ENCODE measurements at regions not wholly inside any gene's neighbourhood (a gene's known extent, or its start where the extent isn't known, plus 50 kb on each side); places are given as distances from the start of the nearest gene placed in this dataset.

DNA sequence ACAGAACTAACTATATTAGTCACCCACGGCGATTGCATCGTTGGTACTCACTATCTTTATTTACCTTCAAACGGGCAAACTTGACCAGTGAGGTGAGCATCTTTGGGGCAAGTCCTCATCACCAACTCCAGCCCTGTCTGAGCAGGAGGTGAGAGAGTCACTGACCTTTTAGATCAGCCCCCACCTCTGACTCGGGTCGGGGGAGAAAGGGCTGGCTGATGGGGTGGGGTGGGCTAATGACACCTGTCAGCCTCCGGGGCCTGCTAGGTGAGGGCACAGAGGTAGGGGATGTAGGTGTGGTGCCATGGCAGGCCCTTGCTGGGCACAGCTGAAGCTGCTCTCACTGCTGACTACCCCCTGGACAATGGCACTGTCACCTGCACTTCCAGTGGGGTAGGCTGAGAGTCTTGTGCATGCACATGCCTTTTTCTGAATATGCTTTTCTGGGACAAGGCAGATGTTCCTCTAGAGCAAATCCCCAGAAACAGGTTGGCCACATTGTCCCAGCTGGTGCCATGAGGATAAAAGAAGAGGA, 359.5 kb upstream of the MKI67 start:
- no peak for DNase-seq (ENCODE audit: extremely low read depth in 1 of 2, low read depth in 1 of 2)

DNA sequence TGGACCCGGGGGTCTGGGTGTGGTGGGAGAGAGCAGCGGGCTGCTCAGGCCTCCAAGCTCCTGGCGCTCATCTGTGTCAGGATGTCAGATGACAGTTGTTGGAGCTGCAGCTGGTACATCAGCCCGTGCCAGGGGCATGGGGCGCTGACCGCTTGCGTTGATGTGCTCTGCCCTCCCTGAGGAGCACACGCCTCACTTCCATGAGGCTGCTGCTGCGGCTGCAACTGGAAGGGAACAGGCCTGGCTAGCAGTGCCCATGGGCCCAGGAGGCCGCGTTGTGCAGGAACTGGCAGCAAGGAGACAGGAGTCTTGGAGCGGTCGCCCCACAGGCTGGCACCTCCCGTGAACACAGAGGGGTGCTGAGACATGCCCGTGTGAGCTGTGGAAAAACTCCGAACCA, 361.3 kb upstream of the MKI67 start:
- DNase-seq (ENCODE audit: extremely low read depth in 1 of 2, low read depth in 1 of 2): no peak

DNA sequence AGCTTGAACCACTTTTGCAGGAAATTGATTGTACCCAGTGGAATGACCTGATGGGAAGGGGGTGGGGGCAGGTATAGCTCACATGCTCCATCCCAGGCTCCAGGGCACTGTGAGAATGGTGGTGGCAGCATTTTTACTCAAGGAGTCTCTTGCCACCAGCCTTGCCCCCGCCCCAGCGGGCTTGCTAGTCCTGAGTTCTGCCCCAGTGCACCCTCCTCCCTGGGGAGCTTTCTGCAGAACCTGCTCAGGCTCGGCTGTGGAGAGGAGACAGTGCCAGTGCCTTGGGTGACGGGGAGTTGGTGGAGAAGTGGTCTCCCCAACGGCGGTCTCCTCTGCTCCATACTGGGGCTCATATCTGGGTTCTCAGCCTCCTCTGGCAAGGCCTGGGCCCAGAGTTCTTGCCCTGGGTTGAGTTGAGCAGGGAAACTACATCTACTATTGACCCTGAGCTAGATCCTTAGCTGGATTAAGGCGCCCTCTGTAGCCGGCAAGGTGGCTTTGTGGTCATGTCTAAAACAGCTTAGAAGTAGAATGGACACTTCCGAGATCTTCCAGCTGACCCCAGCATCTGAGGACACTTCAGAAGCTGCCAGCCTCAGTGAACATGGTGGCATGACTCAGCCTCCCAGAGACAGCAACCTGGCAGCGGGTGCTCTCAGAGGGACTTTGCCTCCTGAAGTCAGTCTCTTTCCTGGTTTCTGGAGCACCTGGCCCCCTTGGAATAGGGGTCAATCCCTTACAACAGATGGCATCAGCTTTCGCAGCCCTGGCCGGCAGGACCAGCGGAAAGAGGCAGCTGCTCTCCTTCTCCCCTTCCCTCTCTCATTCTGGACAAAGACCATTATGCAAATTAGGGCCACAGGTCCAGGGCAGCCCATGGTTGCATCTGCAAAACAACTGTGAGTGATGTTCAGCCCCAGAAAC, 363.4 kb upstream of the MKI67 start:
- DNase-seq (ENCODE audit: extremely low read depth in 1 of 2, low read depth in 1 of 2): no peak

DNA sequence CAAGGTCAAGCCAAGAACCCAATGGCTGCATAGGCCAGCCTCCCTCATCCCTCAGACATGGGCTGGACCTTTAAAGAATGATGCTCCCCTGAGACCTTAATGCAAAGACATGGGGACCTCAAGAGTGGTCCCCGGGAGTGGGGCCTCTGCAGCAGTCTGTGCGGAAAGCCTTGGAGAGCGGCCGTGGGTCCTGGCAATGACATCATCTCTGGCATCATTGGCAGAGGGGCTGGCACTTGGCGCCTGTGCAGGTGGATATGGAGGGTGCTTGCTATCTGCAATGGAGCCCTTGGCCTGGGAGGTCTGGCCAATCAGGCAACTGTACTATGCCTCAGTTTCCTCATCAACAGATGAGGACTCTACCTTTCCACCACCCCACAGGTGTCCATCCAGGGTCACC, 365.5 kb upstream of the MKI67 start:
- no peak for DNase-seq (ENCODE audit: extremely low read depth in 1 of 2, low read depth in 1 of 2)

DNA sequence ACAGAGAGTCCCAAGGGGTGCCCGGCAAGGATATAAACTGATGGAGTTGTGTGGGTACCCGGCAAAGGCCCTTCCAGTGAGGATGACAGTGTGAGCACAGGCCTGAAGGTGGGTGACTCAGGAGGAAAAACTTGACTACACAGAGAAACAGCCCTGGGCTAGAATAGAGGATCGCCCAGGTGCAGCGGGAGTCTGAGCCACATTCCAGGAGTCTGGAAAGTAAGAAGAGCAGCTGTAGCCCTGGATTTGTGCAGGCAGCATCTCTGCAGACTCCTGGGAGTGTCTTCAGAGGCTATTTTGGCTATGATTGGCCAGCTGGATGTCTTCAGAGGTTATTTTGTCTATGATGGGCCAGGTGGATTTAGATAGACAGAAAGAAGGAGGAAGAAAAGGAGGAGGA, 367.6 kb upstream of the MKI67 start:
- no peak for DNase-seq (ENCODE audit: extremely low read depth in 1 of 2, low read depth in 1 of 2)

DNA sequence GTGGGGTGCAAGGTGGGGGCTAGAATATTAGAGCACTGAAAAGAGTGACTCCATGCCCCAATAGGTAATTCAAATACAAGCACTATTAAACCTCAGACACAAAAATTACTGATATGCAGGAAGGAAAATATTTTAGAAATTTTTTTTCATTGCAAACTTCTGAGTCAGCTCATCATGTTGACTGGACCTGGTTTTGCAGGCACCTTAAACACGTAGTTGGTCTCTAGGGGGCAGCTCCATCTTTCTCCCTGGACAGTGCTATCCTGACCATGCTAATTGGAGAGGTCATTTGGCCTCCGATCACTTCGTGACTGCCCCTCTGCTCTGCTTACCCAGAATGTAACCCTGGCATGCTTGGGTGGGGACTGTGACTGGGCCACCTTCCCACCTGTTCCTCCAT, 368.4 kb upstream of the MKI67 start:
- no peak for DNase-seq (ENCODE audit: extremely low read depth in 1 of 2, low read depth in 1 of 2)

DNA sequence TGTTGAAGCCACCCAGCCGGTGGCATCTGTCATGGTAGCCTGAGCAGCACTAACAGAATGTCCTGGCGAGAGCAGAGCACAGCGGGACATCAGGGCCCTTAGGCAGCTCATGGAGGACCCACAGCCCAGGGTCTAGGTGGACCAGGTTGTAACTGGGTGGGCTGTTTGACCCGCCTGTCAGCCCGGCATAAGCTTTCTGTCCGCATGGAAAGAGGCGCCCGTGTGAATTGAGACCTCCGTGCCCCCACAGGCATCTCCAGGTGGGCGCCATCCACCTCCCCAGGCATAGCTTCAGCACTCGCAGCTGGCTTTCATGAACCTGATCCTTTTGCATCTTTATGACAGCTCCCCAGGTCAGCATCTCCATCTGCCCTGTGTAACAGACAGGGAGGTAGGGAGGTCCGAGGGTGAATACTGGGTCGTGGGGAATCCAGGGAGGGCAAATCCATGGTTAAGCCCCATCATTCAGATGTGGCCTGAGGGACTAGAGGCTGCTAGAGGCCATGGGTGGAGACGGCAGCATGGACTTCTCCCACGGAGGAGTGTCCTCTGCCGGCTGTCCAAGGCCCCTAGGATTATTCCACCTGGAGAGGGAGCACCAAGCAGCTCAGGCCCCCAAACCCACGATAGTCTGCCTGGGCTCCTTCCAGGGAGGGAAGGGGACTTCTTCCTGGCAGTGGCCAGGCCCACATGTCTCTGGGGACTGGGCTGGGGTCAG, 371.6 kb upstream of the MKI67 start:
- DNase-seq (ENCODE audit: extremely low read depth in 1 of 2, low read depth in 1 of 2): no peak

DNA sequence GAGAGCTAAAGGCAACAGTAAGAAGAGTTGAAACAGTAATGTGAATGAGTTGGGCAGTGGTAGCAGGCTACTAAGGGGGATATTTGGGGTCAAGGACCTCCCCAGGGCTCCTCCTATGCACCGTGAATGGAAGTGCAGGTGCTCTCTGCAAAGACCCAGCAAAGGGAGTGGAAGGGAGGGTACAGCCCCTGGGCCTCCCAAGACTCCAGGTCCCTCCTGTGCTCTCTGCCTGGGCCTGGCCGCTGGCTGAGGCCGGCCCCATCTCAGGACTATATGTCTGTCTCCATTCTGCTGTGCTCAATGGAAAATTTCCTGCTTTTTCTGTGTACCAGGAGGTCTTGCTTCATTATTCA, 372.1 kb upstream of the MKI67 start:
- no peak for DNase-seq (ENCODE audit: extremely low read depth in 1 of 2, low read depth in 1 of 2)

DNA sequence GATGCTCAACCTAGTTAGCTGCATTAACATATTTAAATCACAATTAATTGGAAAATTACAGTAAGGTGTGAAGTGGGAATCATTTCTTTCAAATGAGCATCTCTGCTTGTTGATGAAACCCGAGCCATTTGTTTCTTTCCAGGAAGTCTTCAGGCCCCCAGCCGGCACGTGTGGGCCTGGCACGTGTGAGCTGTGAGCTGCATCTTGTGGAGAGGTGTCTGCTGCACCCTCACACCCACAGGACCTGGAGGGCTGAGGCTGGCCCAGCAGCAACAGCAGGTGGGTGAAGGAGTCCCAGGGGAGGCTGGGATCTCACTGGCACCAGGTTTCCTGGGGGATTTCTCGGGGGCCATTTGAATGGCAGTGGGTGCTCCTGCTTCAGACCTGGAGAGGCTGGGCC, 372.5 kb upstream of the MKI67 start:
- no peak for DNase-seq (ENCODE audit: extremely low read depth in 1 of 2, low read depth in 1 of 2)

DNA sequence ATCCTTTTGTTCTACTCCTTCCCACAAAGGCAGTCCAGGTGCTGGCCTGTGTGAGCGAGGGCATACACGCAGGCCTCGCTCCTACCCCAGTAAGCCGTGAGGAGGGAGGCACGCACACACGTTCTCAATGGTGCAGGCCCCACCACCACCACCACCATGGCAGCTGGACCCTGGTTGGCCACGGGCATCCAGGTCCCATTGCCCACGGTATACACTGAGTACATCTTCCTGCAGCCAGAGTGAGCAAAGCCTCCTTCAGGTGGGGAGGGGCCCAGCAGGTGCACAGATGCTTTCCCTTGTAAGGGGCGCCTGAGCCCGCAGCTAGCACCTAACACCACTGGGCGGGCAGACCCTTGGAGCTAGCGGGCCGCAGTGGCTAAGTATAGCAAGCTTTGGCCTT, 373.3 kb upstream of the MKI67 start:
- no peak for DNase-seq (ENCODE audit: extremely low read depth in 1 of 2, low read depth in 1 of 2)

DNA sequence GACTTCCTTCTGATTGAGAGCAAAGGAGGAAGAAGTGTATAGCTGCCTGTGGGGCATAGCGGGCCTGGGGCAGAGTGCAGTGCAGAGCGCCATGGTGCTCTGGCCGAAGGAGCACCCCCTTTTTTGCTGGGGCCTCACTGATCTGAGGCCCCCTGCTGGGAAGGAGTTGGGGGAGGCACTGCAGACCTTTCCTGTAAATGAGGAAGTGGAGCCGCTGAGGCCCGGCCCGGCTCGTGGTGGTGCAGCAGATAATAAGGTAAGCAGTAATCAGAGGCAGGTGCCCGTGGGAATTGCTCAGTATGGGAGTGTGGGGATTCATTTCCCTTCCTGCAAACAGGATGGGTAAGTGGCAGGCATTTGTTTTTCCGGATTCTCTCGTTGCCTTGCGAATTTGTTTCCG, 373.7 kb upstream of the MKI67 start:
- DNase-seq (ENCODE audit: extremely low read depth in 1 of 2, low read depth in 1 of 2): no peak

DNA sequence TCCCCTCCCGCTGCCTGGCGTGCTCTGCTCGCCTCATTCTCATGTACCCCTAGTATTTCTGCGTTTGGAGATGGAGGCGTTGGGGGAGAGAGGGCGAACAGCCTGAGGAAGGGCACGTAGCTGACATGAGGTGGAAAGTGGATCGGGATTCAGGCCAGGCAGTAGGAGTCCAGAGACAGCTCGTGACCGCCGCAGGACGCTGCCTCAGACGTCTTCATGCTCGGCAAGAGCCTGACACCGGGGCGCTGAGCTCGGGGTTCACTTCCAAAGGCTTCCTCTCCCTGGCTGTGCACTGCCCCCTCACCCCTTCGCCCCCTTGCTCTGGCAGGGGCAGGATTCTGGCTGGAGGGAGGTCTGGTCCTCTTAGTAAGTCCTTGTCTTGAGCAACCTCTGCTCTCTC, 374.4 kb upstream of the MKI67 start:
- DNase-seq (ENCODE audit: extremely low read depth in 1 of 2, low read depth in 1 of 2): no peak

DNA sequence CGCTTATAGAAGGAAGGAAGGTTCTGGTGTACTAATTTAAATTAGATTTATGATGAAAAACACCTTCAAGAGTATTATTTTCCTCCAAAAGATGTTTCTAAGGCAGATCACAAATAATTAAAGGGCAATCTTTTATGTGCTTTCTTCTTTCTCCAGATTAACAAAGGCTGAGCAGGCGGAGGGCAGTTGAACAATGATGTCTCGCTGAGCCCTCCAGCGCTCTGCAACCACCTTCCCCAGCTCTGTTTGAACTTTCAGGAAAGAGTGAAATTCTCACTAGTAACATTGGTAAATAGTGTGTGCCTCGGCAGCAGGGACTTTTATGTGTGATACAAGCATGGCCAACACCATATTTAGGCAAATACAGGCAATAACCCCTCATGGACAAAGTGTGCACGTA, 379.1 kb upstream of the MKI67 start:
- DNase-seq (ENCODE audit: extremely low read depth in 1 of 2, low read depth in 1 of 2): no peak

DNA sequence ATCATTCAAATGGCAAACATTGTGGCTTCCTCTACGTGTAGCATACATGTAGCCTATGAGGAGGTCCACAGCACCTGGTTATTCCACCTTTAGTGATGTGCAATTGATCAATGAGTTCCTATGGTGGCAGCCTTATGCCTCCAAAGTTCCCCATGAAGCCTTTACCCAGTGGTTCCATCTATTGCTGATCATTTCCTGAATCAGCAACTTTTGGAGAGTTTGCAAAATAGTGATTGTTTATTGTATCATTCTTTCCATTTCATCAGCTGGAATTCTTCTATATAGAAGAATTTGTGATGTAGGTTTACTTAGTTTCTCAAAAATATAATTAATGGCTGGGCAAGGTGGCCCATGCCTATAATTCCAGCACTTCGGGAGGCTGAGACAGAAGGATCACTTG, 380.2 kb upstream of the MKI67 start:
- no peak for DNase-seq (ENCODE audit: extremely low read depth in 1 of 2, low read depth in 1 of 2)

DNA sequence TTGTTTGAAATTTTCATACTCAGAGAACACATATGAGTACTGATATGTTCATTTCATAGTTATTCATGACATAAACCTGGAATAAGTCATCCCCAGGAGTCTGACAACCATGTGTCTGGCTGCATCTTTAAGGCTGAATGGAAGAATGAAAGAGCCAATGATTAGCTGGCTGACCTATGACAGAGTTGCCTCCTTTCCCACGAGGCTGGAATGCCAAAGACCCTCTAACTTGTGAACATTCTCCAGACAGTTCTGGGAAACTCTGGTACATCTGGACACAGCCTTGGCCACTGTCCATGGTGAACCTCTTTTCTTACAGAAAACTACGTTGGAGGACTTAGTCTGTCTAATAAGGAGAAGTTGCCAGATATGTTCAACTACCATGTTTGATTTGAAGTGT, 380.8 kb upstream of the MKI67 start:
- no peak for DNase-seq (ENCODE audit: extremely low read depth in 1 of 2, low read depth in 1 of 2)

DNA sequence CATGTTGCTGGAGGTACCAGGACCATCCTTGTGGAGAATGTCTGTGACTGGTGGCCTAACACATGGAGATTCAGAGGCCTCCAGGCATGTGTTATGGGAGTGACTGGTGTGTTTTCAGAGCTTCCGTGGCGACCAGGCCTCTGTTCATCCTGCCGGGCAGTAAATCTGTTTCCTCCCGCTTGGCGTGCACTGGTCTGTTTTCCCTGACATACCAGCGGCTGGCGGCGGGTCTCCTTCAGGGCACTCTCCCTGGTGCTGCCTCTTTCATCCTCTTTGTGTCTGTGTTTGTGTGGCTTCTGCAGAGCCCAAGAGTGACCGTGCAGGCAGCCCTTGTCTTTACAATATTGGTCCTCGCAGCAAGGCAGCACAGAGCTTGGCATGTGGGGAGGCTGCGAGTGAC, 385.1 kb upstream of the MKI67 start:
- no peak for DNase-seq (ENCODE audit: extremely low read depth in 1 of 2, low read depth in 1 of 2)

DNA sequence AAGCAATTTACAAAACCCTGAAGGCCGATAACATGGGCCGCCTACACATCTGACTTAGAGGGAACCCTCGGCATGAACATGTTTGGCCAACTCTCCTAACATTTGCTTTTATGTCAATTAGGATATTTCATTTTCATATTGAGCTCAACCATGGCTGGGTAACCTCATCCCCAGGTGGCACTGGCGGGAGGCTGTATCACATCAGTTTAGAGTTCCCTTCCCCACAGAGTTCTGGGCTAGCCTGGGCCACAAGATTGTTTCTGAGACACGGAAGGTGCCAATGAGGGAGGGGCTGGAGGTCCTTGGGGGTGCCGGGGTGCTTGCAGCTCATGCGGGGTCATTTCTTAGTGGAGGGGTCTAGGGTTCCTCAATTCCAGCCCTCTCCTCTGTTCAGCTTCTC, 386.5 kb upstream of the MKI67 start:
- DNase-seq (ENCODE audit: extremely low read depth in 1 of 2, low read depth in 1 of 2): no peak

DNA sequence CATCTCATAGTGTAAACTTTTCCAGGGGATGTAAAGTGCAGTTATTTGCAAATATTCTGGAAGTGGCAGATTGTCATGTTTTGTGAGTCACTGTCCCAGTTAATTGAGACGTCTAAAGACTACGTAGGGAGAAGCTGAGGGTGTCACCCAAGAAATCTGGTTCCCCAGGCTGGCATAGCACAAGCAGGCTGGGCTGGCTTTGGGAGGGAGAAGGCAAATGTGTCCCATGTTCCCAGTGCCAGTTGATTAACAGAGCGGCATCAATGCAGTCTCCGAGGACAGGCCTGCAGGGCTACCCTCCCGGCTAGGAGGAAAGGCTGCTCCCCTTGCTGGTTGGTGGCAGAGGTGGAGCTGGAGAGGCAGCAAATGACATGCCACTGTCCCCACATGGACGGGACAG, 388.3 kb upstream of the MKI67 start:
- no peak for DNase-seq (ENCODE audit: extremely low read depth in 1 of 2, low read depth in 1 of 2)

DNA sequence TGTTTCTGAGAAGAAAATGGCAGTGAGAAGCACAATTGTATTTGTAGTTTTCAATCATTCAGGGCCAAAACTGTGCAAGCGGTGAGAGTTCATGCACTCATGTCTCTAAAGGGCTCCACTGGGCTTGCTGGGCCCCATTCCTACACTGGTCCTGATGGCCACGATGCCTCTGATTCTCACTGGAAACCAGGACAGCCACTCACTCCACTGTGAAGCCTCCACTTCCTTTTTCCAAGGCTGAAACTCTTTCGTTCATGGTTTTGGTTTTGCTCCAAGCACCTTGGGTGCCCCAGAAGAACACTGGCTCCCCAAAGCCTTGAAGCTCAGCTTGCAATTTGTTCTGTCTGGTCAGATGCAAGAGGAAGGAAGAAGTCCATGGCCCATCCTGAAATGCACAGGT, 390.0 kb upstream of the MKI67 start:
- DNase-seq (ENCODE audit: extremely low read depth in 1 of 2, low read depth in 1 of 2): no peak

DNA sequence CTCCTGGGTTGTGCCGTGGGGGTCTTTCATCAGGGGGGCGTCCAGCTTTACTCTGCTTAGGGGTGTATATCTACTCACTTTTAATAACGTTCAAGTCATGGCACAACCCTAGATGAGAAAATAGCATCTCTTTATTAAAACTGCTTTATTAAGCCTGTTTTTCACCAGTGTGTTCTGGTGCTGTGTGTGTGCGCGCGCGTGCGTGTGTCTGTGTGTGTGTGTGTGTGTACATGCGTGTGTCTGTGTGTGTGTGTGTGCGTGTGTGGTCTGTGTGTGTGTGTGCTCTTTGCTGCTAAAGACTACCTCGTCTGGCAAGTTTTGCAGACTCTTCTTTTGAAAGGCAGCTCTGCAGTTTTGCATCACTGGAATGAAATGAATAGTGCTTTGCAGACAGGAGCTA, 390.9 kb upstream of the MKI67 start:
- DNase-seq (ENCODE audit: extremely low read depth in 1 of 2, low read depth in 1 of 2): no peak

DNA sequence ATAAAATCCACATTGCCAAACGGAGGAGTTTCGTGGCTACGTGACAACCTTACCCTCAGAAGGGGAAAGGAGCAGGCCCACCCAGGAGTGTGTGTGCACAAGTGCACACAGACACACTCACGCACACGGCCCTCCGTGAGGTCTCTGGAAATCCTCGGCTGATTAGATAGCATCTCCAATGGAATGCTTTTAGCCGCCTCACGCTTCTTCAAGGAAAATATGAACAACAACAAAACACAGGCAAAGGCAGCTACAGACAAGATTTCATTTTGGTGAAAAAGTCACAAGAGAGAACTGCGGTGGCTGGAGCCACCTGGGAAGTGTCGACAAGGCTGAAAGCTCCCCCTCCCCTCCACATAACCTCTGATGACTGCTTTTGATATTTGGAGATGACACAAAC, 391.8 kb upstream of the MKI67 start:
- DNase-seq (ENCODE audit: extremely low read depth in 1 of 2, low read depth in 1 of 2): no peak

DNA sequence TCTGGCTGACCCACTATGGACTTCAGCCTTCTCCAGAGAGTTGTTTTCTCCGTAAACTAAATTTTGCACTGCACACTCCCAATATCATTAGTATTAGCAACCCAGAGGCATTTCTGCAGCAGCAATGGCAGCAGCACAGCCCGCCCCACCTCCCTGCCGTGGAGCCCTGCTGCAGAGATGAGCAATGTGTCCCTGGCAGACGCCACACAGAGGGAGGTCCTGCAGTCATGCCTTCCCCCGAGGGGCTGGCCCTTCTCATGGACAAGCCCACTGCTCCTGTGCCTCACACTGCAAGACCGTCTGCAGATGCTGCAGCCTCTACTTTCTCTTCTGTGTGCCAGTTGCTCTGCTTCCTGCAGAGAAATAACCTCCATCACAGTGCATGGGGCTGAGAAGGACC, 393.4 kb upstream of the MKI67 start:
- DNase-seq (ENCODE audit: extremely low read depth in 1 of 2, low read depth in 1 of 2): no peak

Measured in stimulated activated CD8-positive, alpha-beta memory T cell treated with anti-CD3 and anti-CD28 coated beads, Interleukin-7, amount 100 ng/mL, for 48 hours (primary cell).